A549 (cell line): ENCODE measurements at regions not wholly inside any gene's neighbourhood (a gene's known extent, or its start where the extent isn't known, plus 50 kb on each side); places are given as distances from the start of the nearest gene placed in this dataset.

Experiments used
- CEBPB ChIP-seq, 2 experiments: fragments of >200 bp in 1 of 2; sonication (Bioruptor Twin) in 1 of 2; formaldehyde crosslinking in 1 of 2; IDR thresholded peaks; 2 replicates each; pipeline ENCODE4 v1.6.1; 2012 to 2016
- CTCF ChIP-seq: fragments of >200 bp; sonication (Bioruptor Twin); formaldehyde crosslinking; IDR thresholded peaks from 3 replicates; pipeline ENCODE4 v1.5.1; 2016
- JUN ChIP-seq, 2 experiments: fragments of >200 bp; sonication (Bioruptor Twin); formaldehyde crosslinking; IDR thresholded peaks; 2 replicates in 1 of 2; 3 replicates in 1 of 2; pipeline ENCODE4 v1.6.1; 2016 to 2017
- KDM5A ChIP-seq: fragments of 200-600 bp; sonication (generic); IDR thresholded peaks from 2 replicates; pipeline ENCODE4 v1.6.1; 2016; ENCODE audit warnings: antibody characterized with exemption, mild to moderate bottlenecking
- MYC ChIP-seq: IDR thresholded peaks from 2 replicates; pipeline ENCODE4 v1.6.1; 2012; ENCODE audit warnings: mild to moderate bottlenecking, inconsistent platforms, low read length, improper control_type of control experiment, borderline replicate concordance
- NPAS2 ChIP-seq: fragments of 250-450 bp; sonication (Bioruptor Pico); IDR thresholded peaks from 2 replicates; pipeline ENCODE4 v1.8.0; 2022; ENCODE audit warnings: mild to moderate bottlenecking, moderate library complexity, borderline replicate concordance
- NR3C1 ChIP-seq: fragments of >200 bp; sonication (Bioruptor Twin); formaldehyde crosslinking; IDR thresholded peaks from 3 replicates; pipeline ENCODE4 v1.6.1; 2017
- POLR2A ChIP-seq: IDR thresholded peaks from 2 replicates; pipeline ENCODE4 v1.6.1; 2012; ENCODE audit warnings: mild to moderate bottlenecking, low read length
- RCOR1 ChIP-seq: fragments of 150-350 bp; IDR thresholded peaks from 2 replicates; pipeline ENCODE4 v1.6.1; 2014; ENCODE audit warnings: antibody characterized with exemption, low read length, low read depth
- RFX5 ChIP-seq: fragments of 450-650 bp; IDR thresholded peaks from 2 replicates; pipeline ENCODE4 v1.7.1; 2014; ENCODE audit warnings: antibody characterized with exemption, mild to moderate bottlenecking, moderate library complexity
- RNF2 ChIP-seq: fragments of 200-600 bp; sonication (generic); IDR thresholded peaks from 2 replicates; pipeline ENCODE4 v1.6.1; 2016; ENCODE audit warnings: low read depth, mild to moderate bottlenecking, antibody characterized with exemption, moderate library complexity, borderline replicate concordance
- ZC3H11A ChIP-seq: fragments of 450-650 bp; IDR thresholded peaks from 2 replicates; pipeline ENCODE4 v1.6.1; 2014; ENCODE audit warnings: antibody characterized with exemption, mild to moderate bottlenecking
- TF ChIP-seq, protein P1 (sequence below): fragments of 250-450 bp; sonication (Bioruptor Pico); IDR thresholded peaks from 2 replicates; pipeline ENCODE4 v1.5.0; 2021; ENCODE audit warnings: mild to moderate bottlenecking, moderate library complexity, borderline replicate concordance
- TF ChIP-seq, protein P2 (sequence below): fragments of 250-450 bp; sonication (Bioruptor Pico); IDR thresholded peaks from 2 replicates; pipeline ENCODE4 v1.5.0; 2020; ENCODE audit warnings: low read depth, mild to moderate bottlenecking, moderate library complexity

DNA sequence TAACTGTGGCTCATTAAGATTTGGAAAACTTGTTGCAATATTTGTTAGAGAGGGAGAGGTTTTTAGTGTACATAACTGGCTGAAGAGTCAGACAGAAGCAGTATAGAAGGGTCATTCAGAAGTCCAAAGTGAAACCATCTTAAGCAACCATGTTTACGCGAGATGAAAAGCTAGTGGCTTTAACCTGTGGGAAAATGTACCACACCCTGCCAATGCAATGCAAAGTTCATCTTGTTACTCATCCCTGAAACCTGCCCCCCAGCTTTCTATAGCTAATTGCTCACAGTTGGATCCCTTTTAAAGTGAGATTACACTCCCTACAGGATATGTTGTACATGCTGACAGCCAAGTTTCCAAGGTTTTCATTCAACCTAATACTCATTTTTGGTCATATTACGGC is 96.7 kb upstream of the RAPGEF2 start:
- TF ChIP-seq MYC (no peak), POLR2A (no peak), NR3C1 (no peak), RNF2 (no peak), CEBPB (IDR thresholded peaks at IDR 0.05) (peak in 1 of 2 experiments; percentile 50; a peak in 1 of 4 replicates), CTCF (no peak), NPAS2 (no peak), RCOR1 (no peak), KDM5A (no peak), JUN (IDR thresholded peaks at IDR 0.05) (0 out of 5 replicates have a peak, but pooled peaks of 1 of the 2 experiments have one; percentile 17), ZC3H11A (no peak), RFX5 (no peak)
- TF ChIP-seq, protein P1, sequence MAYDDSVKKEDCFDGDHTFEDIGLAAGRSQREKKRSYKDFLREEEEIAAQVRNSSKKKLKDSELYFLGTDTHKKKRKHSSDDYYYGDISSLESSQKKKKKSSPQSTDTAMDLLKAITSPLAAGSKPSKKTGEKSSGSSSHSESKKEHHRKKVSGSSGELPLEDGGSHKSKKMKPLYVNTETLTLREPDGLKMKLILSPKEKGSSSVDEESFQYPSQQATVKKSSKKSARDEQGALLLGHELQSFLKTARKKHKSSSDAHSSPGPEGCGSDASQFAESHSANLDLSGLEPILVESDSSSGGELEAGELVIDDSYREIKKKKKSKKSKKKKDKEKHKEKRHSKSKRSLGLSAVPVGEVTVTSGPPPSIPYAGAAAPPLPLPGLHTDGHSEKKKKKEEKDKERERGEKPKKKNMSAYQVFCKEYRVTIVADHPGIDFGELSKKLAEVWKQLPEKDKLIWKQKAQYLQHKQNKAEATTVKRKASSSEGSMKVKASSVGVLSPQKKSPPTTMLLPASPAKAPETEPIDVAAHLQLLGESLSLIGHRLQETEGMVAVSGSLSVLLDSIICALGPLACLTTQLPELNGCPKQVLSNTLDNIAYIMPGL = no peak
- TF ChIP-seq, protein P2, sequence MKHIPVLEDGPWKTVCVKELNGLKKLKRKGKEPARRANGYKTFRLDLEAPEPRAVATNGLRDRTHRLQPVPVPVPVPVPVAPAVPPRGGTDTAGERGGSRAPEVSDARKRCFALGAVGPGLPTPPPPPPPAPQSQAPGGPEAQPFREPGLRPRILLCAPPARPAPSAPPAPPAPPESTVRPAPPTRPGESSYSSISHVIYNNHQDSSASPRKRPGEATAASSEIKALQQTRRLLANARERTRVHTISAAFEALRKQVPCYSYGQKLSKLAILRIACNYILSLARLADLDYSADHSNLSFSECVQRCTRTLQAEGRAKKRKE (CRISPR knock-in tag) = no peak
